H1 (cell line): ENCODE measurements at regions not wholly inside any gene's neighbourhood (a gene's known extent, or its start where the extent isn't known, plus 50 kb on each side); places are given as distances from the start of the nearest gene placed in this dataset.

Source experiments
- BACH1 ChIP-seq: IDR thresholded peaks from 2 replicates; pipeline ENCODE4 v1.6.1; 2012; ENCODE audit warnings: low read length, improper control_type of control experiment
- BRCA1 ChIP-seq: IDR thresholded peaks from 2 replicates; pipeline ENCODE4 v1.6.1; 2012; ENCODE audit warnings: low read depth, low read length, improper control_type of control experiment
- CBX8 ChIP-seq: fragments of 300-800, 300-1000 bp; sonication (generic); IDR thresholded peaks from 2 replicates; pipeline ENCODE4 v1.7.1; 2016; ENCODE audit warnings: low read depth, low read length, borderline replicate concordance
- CEBPB ChIP-seq: IDR thresholded peaks from 2 replicates; pipeline ENCODE4 v1.6.1; 2012; ENCODE audit warnings: low read depth, low read length
- CHD1 ChIP-seq: IDR thresholded peaks from 2 replicates; pipeline ENCODE4 v1.6.1; 2012; ENCODE audit warnings: low read depth, low read length, improper control_type of control experiment
- EZH2 ChIP-seq: fragments of 200-600 bp; sonication (generic); IDR thresholded peaks from 2 replicates; pipeline ENCODE4 v1.7.1; 2012; ENCODE audit warnings: low read depth, mild to moderate bottlenecking, moderate library complexity, low read length, inconsistent platforms; ENCODE audit not compliant: severe bottlenecking
- POLR2A ChIP-seq, 2 experiments: IDR thresholded peaks; 1 replicate in 1 of 2; 2 replicates in 1 of 2; pipeline ENCODE4 v1.6.1; 2011; ENCODE audit warnings: low read depth in 2 of 2, low read length in 2 of 2, mild to moderate bottlenecking in 2 of 2; ENCODE audit errors: control extremely low read depth in 1 of 2
- RAD21 ChIP-seq, 2 experiments: IDR thresholded peaks in 1 of 2; conservative IDR thresholded peaks in 1 of 2; 2 replicates each; pipeline ENCODE4 v1.6.1; 2011; ENCODE audit warnings: low read depth in 2 of 2, low read length in 2 of 2, improper control_type of control experiment in 1 of 2, inconsistent platforms in 1 of 2, mild to moderate bottlenecking in 1 of 2, moderate library complexity in 1 of 2
- TF ChIP-seq, protein P1 (sequence below), 3 experiments: IDR thresholded peaks; 1 replicate in 2 of 3; 2 replicates in 1 of 3; pipeline versions ENCODE4 v1.5.1 to v1.6.1; 2011; ENCODE audit warnings: low read length in 3 of 3, mild to moderate bottlenecking in 3 of 3, inconsistent platforms in 2 of 3, low read depth in 1 of 3, moderate library complexity in 1 of 3; ENCODE audit not compliant: insufficient read depth in 1 of 3; ENCODE audit errors: control extremely low read depth in 1 of 3

DNA sequence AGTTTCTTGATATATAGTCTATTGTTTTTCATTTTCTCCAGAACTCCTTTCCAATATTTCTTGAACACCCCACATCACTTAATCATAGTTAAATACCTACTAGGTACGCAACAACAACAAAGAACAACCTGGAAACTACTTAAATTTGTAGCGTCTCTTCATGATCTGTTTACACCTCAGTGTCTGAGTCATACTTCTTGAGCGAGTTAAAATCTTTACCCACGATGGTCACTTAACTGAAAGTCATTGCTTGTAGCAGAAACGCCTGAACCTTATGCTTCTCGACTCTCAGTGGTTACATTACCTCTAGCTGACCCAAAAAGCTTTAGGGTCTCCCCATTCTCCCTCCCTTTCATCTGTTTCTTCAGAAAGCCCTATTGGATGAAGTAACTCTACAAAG is 131.3 kb downstream of the EN1 start:
- no peak for TF ChIP-seq BACH1
- no peak for TF ChIP-seq CHD1
- no peak for TF ChIP-seq POLR2A (IDR thresholded peaks at IDR 0.05; ENCODE audit: control extremely low read depth in 1 of 2, low read depth in 2 of 2, low read length in 2 of 2)
- TF ChIP-seq, protein P1, sequence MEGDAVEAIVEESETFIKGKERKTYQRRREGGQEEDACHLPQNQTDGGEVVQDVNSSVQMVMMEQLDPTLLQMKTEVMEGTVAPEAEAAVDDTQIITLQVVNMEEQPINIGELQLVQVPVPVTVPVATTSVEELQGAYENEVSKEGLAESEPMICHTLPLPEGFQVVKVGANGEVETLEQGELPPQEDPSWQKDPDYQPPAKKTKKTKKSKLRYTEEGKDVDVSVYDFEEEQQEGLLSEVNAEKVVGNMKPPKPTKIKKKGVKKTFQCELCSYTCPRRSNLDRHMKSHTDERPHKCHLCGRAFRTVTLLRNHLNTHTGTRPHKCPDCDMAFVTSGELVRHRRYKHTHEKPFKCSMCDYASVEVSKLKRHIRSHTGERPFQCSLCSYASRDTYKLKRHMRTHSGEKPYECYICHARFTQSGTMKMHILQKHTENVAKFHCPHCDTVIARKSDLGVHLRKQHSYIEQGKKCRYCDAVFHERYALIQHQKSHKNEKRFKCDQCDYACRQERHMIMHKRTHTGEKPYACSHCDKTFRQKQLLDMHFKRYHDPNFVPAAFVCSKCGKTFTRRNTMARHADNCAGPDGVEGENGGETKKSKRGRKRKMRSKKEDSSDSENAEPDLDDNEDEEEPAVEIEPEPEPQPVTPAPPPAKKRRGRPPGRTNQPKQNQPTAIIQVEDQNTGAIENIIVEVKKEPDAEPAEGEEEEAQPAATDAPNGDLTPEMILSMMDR (IDR thresholded peaks at IDR 0.05; ENCODE audit: control extremely low read depth in 1 of 3, insufficient read depth in 1 of 3, low read depth in 1 of 3, low read length in 3 of 3), result no peak
- TF ChIP-seq CBX8, result no peak
- TF ChIP-seq RAD21 (IDR thresholded peaks at IDR 0.05 in 1 of 2, conservative IDR thresholded peaks at IDR 0.05 in 1 of 2; ENCODE audit: low read depth in 2 of 2, low read length in 2 of 2), result no peak
- TF ChIP-seq EZH2, result no peak
- no peak for TF ChIP-seq BRCA1
- TF ChIP-seq CEBPB, result no peak
